LNCaP clone FGC (cell line): ENCODE measurements at regions not wholly inside any gene's neighbourhood (a gene's known extent, or its start where the extent isn't known, plus 50 kb on each side); places are given as distances from the start of the nearest gene placed in this dataset.

Experiments used
- DNase-seq: peaks from one replicate; pipeline ENCODE4 v3.0.0-alpha.2; 2011; ENCODE audit warnings: low read depth
- H3K4me3 ChIP-seq: 2 replicates; pipeline ENCODE4 v1.5.1; 2011; ENCODE audit warnings: mild to moderate bottlenecking, low read depth, low read length, control low read depth
- CTCF ChIP-seq: IDR thresholded peaks from 2 replicates; pipeline ENCODE4 v1.5.1; 2012; ENCODE audit warnings: mild to moderate bottlenecking; ENCODE audit not compliant: control insufficient read depth, insufficient read depth; ENCODE audit errors: extremely low read depth

DNA sequence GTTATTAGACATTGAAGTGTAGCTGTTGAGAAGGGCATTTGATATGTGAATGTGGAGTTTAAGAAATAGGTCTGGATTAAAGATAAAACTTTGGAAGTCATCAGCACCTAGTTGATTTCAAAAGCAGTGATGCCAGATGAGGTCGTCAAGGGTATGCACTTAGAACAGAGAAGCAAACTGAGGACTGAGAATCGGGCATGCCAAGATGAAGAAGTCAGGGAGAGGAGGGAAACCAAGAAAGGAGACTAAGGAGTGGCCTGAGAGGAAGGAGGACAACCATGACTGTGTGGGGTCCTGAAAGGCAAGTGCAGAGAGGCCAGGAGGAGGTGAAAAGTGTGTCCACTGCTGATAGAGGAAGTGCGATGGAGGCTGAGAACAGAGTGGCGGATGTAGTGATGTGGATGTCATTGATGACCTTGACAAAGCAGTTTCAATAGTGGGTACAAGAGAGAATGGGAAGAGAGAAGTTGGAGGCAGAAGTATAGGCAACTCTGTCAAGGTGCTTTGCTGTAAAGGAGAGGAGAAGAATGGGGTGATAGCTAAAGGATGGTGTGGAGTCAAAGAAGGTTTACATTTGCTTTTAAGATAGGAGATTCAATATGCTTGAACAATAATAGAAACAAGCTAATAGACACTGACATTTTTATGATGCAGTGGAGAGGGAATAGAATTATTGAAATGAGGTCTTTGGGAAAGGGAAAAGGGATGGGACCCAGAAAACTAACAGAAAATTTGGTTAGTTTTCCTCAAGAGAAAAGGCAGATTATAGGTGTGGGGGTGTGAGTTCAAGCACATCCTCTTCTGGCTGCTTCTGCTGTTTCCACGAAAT, 139.7 kb upstream of the TMEM170B start:
- no peak for TF ChIP-seq CTCF
- no peak overlapping the region for H3K4me3 ChIP-seq
- no peak for DNase-seq

- no peak for DNase-seq
- H3K4me3 ChIP-seq = no peak overlapping the region
- no peak for TF ChIP-seq CTCF
Measured at GRCh38 chr6:11396860-11397259, 140.7 kb upstream of the TMEM170B start.

DNA sequence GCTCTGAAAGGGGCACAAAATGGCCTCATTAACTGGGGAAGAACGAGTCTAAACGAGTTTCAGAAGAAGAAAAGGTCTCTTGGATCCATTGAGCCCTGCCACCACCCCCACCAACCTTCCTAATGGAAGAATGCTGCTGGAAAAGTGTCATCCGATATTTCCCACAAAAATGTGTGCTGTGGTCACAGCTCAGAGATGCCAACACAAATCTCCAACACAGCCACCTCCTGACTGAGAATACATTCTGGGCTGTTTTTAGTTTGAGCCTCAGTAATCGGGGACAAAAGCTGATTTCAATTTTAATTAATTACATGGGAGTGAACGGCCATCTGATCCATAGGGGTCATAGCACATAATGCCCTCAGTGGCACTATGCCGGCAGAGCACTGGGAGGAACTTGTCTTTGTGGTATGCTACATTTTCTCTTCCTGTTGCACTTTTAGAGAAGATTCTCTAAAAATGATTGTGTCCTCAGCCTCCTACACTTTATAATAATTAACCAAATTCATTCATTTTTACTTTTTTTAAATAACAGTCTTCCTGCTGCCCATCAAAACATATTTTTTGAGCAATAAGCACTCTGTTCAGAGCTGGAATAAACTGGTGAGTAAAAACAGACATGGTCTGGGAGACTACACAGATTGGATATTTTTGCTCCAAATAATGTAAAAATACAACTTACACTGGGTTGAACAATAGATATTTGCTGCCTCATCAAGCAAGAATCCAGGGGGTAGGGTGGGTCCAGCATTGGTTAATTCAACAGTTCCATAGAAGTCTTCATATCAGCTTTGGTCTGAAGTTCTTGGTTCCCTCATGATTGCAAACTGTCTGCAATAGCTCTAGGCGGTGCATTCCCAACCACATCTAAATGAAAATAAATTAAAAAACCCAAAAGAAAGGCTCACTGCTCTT, 143.6 kb upstream of the TMEM170B start:
- DNase-seq = no peak
- TF ChIP-seq CTCF = no peak
- no peak overlapping the region for H3K4me3 ChIP-seq

DNA sequence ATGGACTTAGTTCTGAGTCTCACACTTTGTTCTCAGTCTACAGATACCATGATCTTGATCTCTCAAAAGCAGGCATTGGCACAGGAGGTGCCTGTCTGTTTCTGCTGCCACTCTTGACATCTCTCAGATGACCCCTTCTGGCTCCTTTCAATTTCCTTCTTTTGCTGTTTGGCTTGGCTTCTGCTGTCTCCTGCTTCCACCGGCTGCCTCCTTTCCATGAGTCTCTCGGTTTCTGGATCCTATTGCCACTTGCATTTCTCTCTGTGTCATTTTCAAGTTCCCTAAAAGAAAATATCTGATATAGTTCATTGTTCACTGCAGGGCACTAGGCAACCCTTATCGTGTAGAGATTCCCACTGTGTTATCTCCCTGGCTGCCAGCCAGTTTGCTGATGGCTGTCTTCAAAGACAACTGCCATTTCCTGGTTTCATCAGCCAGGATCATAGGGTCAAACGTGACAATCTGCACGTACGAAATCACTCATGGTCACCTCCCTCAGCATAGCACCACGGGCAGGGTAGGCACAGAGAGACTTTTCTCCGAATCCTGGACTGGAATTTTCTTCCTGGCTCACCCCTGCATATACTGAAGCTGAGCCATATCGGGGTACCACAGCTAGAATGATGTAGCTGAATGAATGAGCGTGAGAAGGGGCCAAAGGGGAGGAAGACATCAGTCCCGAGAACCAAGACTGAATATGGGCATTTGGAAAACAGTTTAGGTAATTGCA, 144.6 kb upstream of the TMEM170B start:
- no peak overlapping the region for H3K4me3 ChIP-seq
- no peak for TF ChIP-seq CTCF
- no peak for DNase-seq

- no peak overlapping the region for H3K4me3 ChIP-seq
- no peak for DNase-seq
- no peak for TF ChIP-seq CTCF
Measured at GRCh38 chr6:11391934-11392777, 145.4 kb upstream of the TMEM170B start.

GRCh38 chr6:11389977-11390376, 147.6 kb upstream of the TMEM170B start:
- no peak for TF ChIP-seq CTCF
- no peak overlapping the region for H3K4me3 ChIP-seq
- DNase-seq = peak; percentile 65
